ENCODE measurements at regions not wholly inside any gene's neighbourhood (a gene's known extent, or its start where the extent isn't known, plus 50 kb on each side); places are given as distances from the start of the nearest gene placed in this dataset.

GRCh38 chr7:24499871-24500270 lies 73.4 kb upstream of the PALS2 start:
- no peak for TF ChIP-seq POLR2AphosphoS5 (IDR thresholded peaks at IDR 0.05)
- peaks cover 0 to 3% (median 3%) of the 10 kb centered on the region in 4 donors for H3K9me3 ChIP-seq
- intact Hi-C loops (cut with DNase I; ENCODE audit: low total_unique reads): no loop called here
- DNase-seq: no peak
- no peak overlapping the region for H3K27ac ChIP-seq
- no peak overlapping the region for H3K4me3 ChIP-seq
- 42 to 62% (median 53%) methylated on average over 2 of the region's 2 CpGs for WGBS, 5 donors
- no peaks in the 10 kb centered on the region for H3K36me3 ChIP-seq
- H3K27me3 ChIP-seq: no peaks in the 10 kb centered on the region
- peaks cover 0 to 2% (median 0%) of the 10 kb centered on the region in 4 donors for H3K4me1 ChIP-seq

- Histone ChIP-seq H3K27me3 (no peaks in the 10 kb centered on the region), H3K4me3 (no peak overlapping the region), H3K36me3 (no peaks in the 10 kb centered on the region), H3K9me3 (no peaks in the 10 kb centered on the region), H3K27ac (no peak overlapping the region), H3K4me1 (peaks cover 0 to 2% (median 0%) of the 10 kb centered on the region in 4 donors)
- TF ChIP-seq EP300 (IDR thresholded peaks at IDR 0.05) (no peak), POLR2AphosphoS5 (IDR thresholded peaks at IDR 0.05) (no peak), POLR2A (IDR thresholded peaks at IDR 0.05) (no peak), CTCF (IDR thresholded peaks at IDR 0.05) (no peak)
- intact Hi-C loops (cut with DNase I; ENCODE audit: low total_unique reads): no loop called here
- no peak for DNase-seq
- WGBS, 5 donors: 76 to 95% (median 82%) methylated on average over 3 of the region's 3 CpGs
Observed at GRCh38 chr7:24500599-24500998, 72.7 kb upstream of the PALS2 start.

GRCh38 chr7:24501009-24501408 lies 72.2 kb upstream of the PALS2 start:
- intact Hi-C loops (cut with DNase I; ENCODE audit: low total_unique reads): no loop called here
- Histone ChIP-seq H3K4me1 (peaks cover 0 to 2% (median 0%) of the 10 kb centered on the region in 4 donors), H3K9me3 (no peaks in the 10 kb centered on the region), H3K27ac (no peak overlapping the region), H3K4me3 (no peak overlapping the region), H3K36me3 (no peaks in the 10 kb centered on the region), H3K27me3 (no peaks in the 10 kb centered on the region)
- peak in 1 of 2 donors; percentile 28 for DNase-seq
- TF ChIP-seq CTCF (IDR thresholded peaks at IDR 0.05): no peak
- no peak for TF ChIP-seq EP300 (IDR thresholded peaks at IDR 0.05)
- no peak for TF ChIP-seq POLR2A (IDR thresholded peaks at IDR 0.05)
- no peak for TF ChIP-seq POLR2AphosphoS5 (IDR thresholded peaks at IDR 0.05)
- WGBS, 5 donors: 54 to 64% (median 57%) methylated on average over 7 of the region's 7 CpGs

DNA sequence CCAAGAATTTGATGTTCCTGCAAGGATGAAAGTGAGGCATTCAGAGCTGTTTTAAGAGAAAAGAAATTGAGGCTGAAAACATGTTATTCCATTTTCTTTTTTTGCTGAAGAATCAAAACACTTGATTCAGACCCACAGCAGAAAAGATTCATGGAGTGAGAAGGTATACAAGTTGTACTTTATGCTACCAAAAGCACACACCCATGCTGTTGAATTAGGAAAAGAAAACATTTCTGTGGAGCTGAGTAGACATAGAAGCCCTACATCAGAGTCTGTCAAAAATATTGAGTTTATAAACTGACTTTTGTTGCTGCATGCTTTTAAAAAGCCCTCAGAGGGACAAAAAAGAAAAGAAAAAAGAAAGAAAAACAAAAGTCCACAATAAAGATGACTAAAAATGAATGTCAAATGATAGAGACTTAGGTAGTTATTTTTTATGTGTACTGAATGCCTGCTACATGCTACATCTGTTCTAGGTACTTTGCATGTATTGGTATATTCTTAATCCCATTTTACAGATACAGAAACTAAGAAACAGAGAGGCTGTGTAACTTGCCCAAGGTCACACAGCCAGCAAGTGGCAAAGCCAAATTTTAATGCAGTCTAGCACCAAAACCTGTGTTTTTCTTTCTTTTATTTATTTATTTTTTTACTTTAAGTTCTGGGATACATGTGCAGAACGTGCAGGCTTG lies 71.7 kb upstream of the PALS2 start:
- Histone ChIP-seq H3K27me3 (no peaks in the 10 kb centered on the region), H3K4me1 (peaks cover 0 to 2% (median 0%) of the 10 kb centered on the region in 4 donors), H3K27ac (no peak overlapping the region), H3K9me3 (no peaks in the 10 kb centered on the region), H3K36me3 (no peaks in the 10 kb centered on the region), H3K4me3 (no peak overlapping the region)
- intact Hi-C loops (cut with DNase I; ENCODE audit: low total_unique reads): no loop called here
- 70 to 81% (median 76%) methylated on average over 1 of the region's 1 CpG for WGBS, 5 donors
- TF ChIP-seq EP300 (IDR thresholded peaks at IDR 0.05): no peak
- no peak for TF ChIP-seq CTCF (IDR thresholded peaks at IDR 0.05)
- no peak for TF ChIP-seq POLR2A (IDR thresholded peaks at IDR 0.05)
- no peak for TF ChIP-seq POLR2AphosphoS5 (IDR thresholded peaks at IDR 0.05)
- DNase-seq: no peak

- WGBS, 5 donors: 90 to 96% (median 92%) methylated on average over 3 of the region's 3 CpGs
- intact Hi-C loops (cut with DNase I; ENCODE audit: low total_unique reads): no loop called here
- Histone ChIP-seq H3K27ac (no peak overlapping the region), H3K4me1 (peaks cover 0 to 2% (median 0%) of the 10 kb centered on the region in 4 donors), H3K36me3 (no peaks in the 10 kb centered on the region), H3K27me3 (no peaks in the 10 kb centered on the region), H3K4me3 (no peak overlapping the region), H3K9me3 (no peaks in the 10 kb centered on the region)
- DNase-seq: no peak
- TF ChIP-seq CTCF (IDR thresholded peaks at IDR 0.05) (no peak), EP300 (IDR thresholded peaks at IDR 0.05) (no peak), POLR2AphosphoS5 (IDR thresholded peaks at IDR 0.05) (no peak), POLR2A (IDR thresholded peaks at IDR 0.05) (no peak)
Observed at GRCh38 chr7:24502135-24502488, 71.1 kb upstream of the PALS2 start.

Data from stomach (tissue), 8 donors.